Endothelial cell of umbilical vein (primary cell): ENCODE measurements at regions not wholly inside any gene's neighbourhood (a gene's known extent, or its start where the extent isn't known, plus 50 kb on each side); places are given as distances from the start of the nearest gene placed in this dataset.

Source experiments
- CTCF ChIP-seq, 2 donors: IDR thresholded peaks; 1 replicate in 1 of 2; 2 replicates in 1 of 2; pipeline ENCODE4 v1.5.1; 2011; ENCODE audit warnings: low read length in 2 of 2, mild to moderate bottlenecking in 2 of 2, moderate library complexity in 2 of 2, control low read depth in 1 of 2, inconsistent platforms in 1 of 2, low read depth in 1 of 2; ENCODE audit not compliant: insufficient read depth in 1 of 2; ENCODE audit errors: extremely low read depth in 1 of 2
- EZH2 ChIP-seq: IDR thresholded peaks from 2 replicates; pipeline ENCODE4 v1.6.1; 2012; ENCODE audit warnings: borderline replicate concordance, low read depth, mild to moderate bottlenecking, moderate library complexity, low read length, inconsistent platforms; ENCODE audit not compliant: severe bottlenecking

GRCh38 chr12:83807871-83808270, 1104.7 kb downstream of the SLC6A15 start:
- TF ChIP-seq CTCF (IDR thresholded peaks at IDR 0.05; ENCODE audit: extremely low read depth in 1 of 2, insufficient read depth in 1 of 2, low read depth in 1 of 2, low read length in 2 of 2), result no peak
- no peak for TF ChIP-seq EZH2
